EH (cell line): ENCODE measurements at regions not wholly inside any gene's neighbourhood (a gene's known extent, or its start where the extent isn't known, plus 50 kb on each side); places are given as distances from the start of the nearest gene placed in this dataset.
"Not testable (repeated sequence)": the region's sequence is repeated elsewhere in the genome, so short reads cannot be mapped to it uniquely, and the experiment has no call there.

Source experiments
- DNase-seq: peaks from one replicate; pipeline ENCODE4 v3.0.0-alpha.2; 2015; ENCODE audit warnings: low read depth

- DNase-seq = no peak
Measured at GRCh38 chr3:194014756-194015155, 121.2 kb upstream of the HES1 start.

GRCh38 chr3:194019398-194020165, 116.4 kb upstream of the HES1 start:
- DNase-seq = no peak

GRCh38 chr3:194022052-194022451, 113.9 kb upstream of the HES1 start:
- DNase-seq = no peak

- DNase-seq = no peak
Measured at GRCh38 chr3:194022816-194023215, 113.1 kb upstream of the HES1 start.

GRCh38 chr3:194023501-194024280, 112.3 kb upstream of the HES1 start:
- no peak for DNase-seq

GRCh38 chr3:194025119-194025518, 110.8 kb upstream of the HES1 start:
- no peak for DNase-seq

GRCh38 chr3:194025951-194026350, 110.0 kb upstream of the HES1 start:
- DNase-seq = no peak

- no peak for DNase-seq
Measured at GRCh38 chr3:194028434-194029004, 107.4 kb upstream of the HES1 start.

GRCh38 chr3:194029846-194030245, 106.1 kb upstream of the HES1 start:
- no peak for DNase-seq

- no peak for DNase-seq
Measured at GRCh38 chr3:194030372-194030771, 105.6 kb upstream of the HES1 start.

GRCh38 chr3:194031349-194031748, 104.6 kb upstream of the HES1 start:
- no peak for DNase-seq

GRCh38 chr3:194031867-194032635, 103.9 kb upstream of the HES1 start:
- no peak for DNase-seq

- DNase-seq = no peak
Measured at GRCh38 chr3:194032828-194033435, 103.0 kb upstream of the HES1 start.

GRCh38 chr3:194034346-194035336, 101.3 kb upstream of the HES1 start:
- no peak for DNase-seq

GRCh38 chr3:194035406-194036138, 100.4 kb upstream of the HES1 start:
- DNase-seq = no peak

- DNase-seq = no peak
Measured at GRCh38 chr3:194036842-194037241, 99.1 kb upstream of the HES1 start.

- DNase-seq = not testable (repeated sequence)
Measured at GRCh38 chr3:194038346-194038745, 97.6 kb upstream of the HES1 start.

- DNase-seq = no peak
Measured at GRCh38 chr3:194038960-194039359, 97.0 kb upstream of the HES1 start.

- DNase-seq = no peak
Measured at GRCh38 chr3:194040516-194041273, 95.3 kb upstream of the HES1 start.
